H1 (cell line): ENCODE measurements at regions not wholly inside any gene's neighbourhood (a gene's known extent, or its start where the extent isn't known, plus 50 kb on each side); places are given as distances from the start of the nearest gene placed in this dataset.

Source experiments
- CBX5 ChIP-seq: fragments of 300-800, 300-1000 bp; sonication (generic); IDR thresholded peaks from 2 replicates; pipeline ENCODE4 v1.7.1; 2016; ENCODE audit warnings: antibody characterized with exemption, low read length, low read depth
- CREB1 ChIP-seq: IDR thresholded peaks from 2 replicates; pipeline ENCODE4 v1.6.1; 2012; ENCODE audit warnings: inconsistent platforms
- HDAC2 ChIP-seq, 2 experiments: fragments of 300-600 bp in 1 of 2; sonication (generic) in 1 of 2; IDR thresholded peaks; 2 replicates each; pipeline ENCODE4 v1.6.1; 2011 to 2012; ENCODE audit warnings: low read depth in 2 of 2, low read length in 2 of 2, mild to moderate bottlenecking in 2 of 2, moderate library complexity in 2 of 2, borderline replicate concordance in 1 of 2, inconsistent platforms in 1 of 2
- TF ChIP-seq, protein P1 (sequence below): IDR thresholded peaks from 2 replicates; pipeline ENCODE4 v1.6.1; 2011; ENCODE audit warnings: low read depth, mild to moderate bottlenecking, low read length; ENCODE audit not compliant: insufficient read depth

GRCh38 chr10:84766923-84767322 lies 438.5 kb downstream of the CCSER2 start (continued):
- TF ChIP-seq, protein P1, sequence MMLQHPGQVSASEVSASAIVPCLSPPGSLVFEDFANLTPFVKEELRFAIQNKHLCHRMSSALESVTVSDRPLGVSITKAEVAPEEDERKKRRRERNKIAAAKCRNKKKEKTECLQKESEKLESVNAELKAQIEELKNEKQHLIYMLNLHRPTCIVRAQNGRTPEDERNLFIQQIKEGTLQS = no peak
- no peak for TF ChIP-seq HDAC2 (IDR thresholded peaks at IDR 0.05; ENCODE audit: borderline replicate concordance in 1 of 2, low read depth in 2 of 2, low read length in 2 of 2)
- no peak for TF ChIP-seq CBX5
- TF ChIP-seq CREB1 = no peak
